Esophagus squamous epithelium (tissue), 4 donors: ENCODE measurements at regions not wholly inside any gene's neighbourhood (a gene's known extent, or its start where the extent isn't known, plus 50 kb on each side); places are given as distances from the start of the nearest gene placed in this dataset.
A peak's percentile ranks its signal among the peaks of the same experiment; 100 is the strongest.

Experiments
- POLR2A ChIP-seq, 4 donors: fragments of 450-650 bp; IDR thresholded peaks; one replicate each; pipeline ENCODE4 v1.6.1; 2017; ENCODE audit warnings: antibody characterized with exemption in 4 of 4, mild to moderate bottlenecking in 4 of 4, moderate library complexity in 3 of 4
- TF ChIP-seq, protein P1 (sequence below), 6 experiments: fragments of 450-650 bp in 4 of 6; fragments of 200-600 bp in 2 of 6; sonication (generic) in 2 of 6; IDR thresholded peaks; one replicate each; pipeline ENCODE4 v1.5.1; 2016 to 2019; ENCODE audit warnings: antibody characterized with exemption in 6 of 6, mild to moderate bottlenecking in 4 of 6, moderate library complexity in 4 of 6

DNA sequence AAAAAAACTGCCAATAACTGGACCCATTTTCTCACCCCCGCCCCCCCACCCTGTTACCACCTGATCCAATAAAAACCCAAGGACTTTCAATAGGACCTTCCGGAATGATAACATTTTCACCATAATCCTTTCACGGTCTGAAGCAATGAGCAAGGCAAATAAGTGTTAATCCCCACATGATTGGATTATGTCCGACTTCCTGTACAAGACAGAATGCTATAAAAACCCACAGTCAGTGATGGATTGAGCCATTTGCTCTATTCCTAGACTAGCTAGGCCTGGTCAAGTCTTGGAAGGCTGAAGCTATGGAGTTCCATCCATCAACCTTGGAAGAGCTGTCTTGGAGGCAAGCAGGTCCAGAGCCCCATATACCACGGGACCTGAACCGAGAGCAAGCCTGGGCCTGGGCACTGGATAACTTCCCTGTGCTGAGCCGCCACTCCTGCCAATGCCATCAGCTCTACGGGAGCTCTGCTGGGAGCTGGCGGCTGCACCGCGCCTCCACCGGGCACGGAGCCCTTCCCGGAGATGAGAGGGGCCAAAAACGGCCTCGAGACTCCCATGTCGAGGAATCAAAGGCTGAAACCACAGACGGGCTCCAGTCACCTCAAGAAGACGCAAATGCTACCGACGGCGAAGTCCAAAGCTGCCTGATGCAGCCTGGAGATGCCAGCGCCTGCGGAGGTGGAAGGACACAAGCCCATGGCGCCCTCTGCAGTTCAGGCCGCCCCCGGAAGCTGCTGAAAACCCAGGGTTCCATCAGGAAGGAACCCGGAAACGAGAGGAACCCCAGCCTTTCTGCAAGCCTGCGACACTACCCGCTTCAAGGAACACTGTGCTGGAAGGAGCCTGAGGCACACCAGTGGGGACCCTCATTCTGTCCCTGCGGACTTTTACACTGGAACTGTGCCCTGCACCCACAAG, 69.2 kb downstream of the ANXA2R start:
- TF ChIP-seq, protein P1, sequence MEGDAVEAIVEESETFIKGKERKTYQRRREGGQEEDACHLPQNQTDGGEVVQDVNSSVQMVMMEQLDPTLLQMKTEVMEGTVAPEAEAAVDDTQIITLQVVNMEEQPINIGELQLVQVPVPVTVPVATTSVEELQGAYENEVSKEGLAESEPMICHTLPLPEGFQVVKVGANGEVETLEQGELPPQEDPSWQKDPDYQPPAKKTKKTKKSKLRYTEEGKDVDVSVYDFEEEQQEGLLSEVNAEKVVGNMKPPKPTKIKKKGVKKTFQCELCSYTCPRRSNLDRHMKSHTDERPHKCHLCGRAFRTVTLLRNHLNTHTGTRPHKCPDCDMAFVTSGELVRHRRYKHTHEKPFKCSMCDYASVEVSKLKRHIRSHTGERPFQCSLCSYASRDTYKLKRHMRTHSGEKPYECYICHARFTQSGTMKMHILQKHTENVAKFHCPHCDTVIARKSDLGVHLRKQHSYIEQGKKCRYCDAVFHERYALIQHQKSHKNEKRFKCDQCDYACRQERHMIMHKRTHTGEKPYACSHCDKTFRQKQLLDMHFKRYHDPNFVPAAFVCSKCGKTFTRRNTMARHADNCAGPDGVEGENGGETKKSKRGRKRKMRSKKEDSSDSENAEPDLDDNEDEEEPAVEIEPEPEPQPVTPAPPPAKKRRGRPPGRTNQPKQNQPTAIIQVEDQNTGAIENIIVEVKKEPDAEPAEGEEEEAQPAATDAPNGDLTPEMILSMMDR (IDR thresholded peaks at IDR 0.05), result peak in 1 of 6 experiments; percentile 34
- no peak for TF ChIP-seq POLR2A (IDR thresholded peaks at IDR 0.05)
